Hindlimb muscle (tissue), 1 donor: ENCODE measurements at regions not wholly inside any gene's neighbourhood (a gene's known extent, or its start where the extent isn't known, plus 50 kb on each side); places are given as distances from the start of the nearest gene placed in this dataset.

Experiments
- DNase-seq: peaks from one replicate; pipeline ENCODE4 v3.0.0-alpha.2; 2013

GRCh38 chr14:32254952-32255679, 52.0 kb upstream of the RNU6-8 start:
- DNase-seq = peak; percentile 79

DNA sequence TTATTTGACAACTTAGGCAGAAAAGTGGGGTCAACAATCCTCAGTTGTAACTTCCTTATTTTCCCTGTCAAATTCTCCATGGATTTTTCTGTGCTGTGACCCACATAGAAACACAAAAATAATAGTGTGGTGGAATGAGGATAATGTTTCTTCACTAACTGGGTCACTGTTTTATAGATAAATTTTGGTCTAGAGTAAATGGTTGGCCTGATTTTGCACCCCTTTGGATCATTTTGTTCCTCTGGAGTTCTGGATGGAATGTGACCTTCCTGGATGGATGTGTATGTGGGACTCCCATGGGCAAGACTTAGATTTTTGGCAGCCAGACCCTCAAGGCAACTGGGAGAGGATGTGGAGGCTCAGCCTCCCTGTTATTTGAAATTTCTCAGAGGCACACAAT, 52.7 kb upstream of the RNU6-8 start:
- no peak for DNase-seq

GRCh38 chr14:32256576-32256975, 53.5 kb upstream of the RNU6-8 start:
- peak; percentile 59 for DNase-seq

DNA sequence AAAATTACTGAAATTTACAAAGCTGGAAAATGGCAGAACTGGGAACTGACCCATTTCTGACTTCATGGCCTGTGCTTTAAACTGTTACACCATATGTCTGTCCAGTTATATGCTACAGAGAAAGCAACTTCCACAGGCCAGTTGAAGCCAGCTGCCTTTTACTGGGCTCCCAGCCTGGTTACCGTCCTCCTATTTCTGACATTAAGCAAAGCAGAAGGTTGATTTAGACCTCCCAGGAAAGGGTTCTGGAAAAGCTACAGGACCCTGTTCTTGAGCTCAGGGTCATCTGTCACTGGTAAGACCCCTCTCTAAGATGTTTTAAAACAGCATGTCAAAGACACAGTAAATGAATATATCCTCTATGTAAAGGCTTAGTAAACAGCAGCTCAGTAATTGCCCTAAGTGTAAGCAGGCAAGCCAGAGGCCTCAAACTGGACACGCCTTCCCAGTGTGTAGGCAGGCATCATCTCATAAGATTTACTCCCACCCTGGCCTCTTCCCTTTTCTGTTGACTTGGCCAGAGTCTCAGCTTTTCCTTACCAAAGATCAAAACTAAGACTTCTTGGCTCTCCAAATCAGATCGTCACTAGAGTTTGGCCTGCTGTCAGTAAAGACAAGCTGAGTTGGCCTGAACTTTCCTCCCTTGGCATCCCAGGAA, 55.4 kb upstream of the RNU6-8 start:
- DNase-seq = peak; percentile 41

DNA sequence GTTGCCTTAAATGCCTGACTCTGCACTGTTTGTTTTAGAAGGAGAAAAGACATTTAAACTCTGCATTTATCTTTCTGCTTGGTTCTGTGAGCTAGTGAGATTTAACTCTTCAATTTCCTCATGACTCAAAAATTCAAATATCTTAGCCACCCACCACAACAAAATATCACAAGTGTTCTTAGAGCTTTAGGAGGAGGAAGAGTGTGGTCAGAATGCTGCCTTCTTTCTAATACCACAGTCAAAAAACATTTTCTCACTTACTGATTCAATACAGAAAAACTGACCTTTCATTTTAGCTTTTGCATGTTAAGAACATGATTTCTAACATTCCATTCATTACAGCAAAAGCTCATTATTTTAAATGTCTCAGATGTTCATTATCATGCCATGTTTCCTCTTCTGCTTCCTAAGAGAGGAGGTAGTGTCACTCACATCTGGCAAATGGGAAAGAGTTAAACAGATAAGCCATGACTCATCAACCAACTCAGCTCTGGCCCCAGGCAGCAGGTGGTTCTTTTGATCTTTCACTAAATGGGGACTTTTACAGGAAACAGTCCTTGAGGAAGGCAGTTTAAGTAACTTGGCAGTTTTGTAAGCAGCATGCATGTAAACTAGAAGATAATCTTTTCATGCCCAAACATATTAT, 56.4 kb upstream of the RNU6-8 start:
- DNase-seq = no peak

- no peak for DNase-seq
These were observed 61.0 kb upstream of the RNU6-8 start for GRCh38 chr14:32263939-32264567.

- no peak for DNase-seq
These were observed 62.5 kb upstream of the RNU6-8 start for GRCh38 chr14:32265584-32265983.

- no peak for DNase-seq
These were observed 51.1 kb upstream of the AKAP6 start for GRCh38 chr14:32277998-32278397.
